Stimulated activated CD4-positive, alpha-beta T cell treated with anti-CD3 and anti-CD28 coated beads, Interleukin-1b, Interleukin-23, amount 100 ng/mL, for 24 hours (primary cell): ENCODE measurements at regions not wholly inside any gene's neighbourhood (a gene's known extent, or its start where the extent isn't known, plus 50 kb on each side); places are given as distances from the start of the nearest gene placed in this dataset.
"Not testable (repeated sequence)": the region's sequence is repeated elsewhere in the genome, so short reads cannot be mapped to it uniquely, and the experiment has no call there.

Experiments
- DNase-seq, 4 experiments: peaks; one replicate each; pipeline ENCODE4 v3.0.0-alpha.2; 2020; ENCODE audit warnings: low read depth in 4 of 4, low spot score in 1 of 4

DNA sequence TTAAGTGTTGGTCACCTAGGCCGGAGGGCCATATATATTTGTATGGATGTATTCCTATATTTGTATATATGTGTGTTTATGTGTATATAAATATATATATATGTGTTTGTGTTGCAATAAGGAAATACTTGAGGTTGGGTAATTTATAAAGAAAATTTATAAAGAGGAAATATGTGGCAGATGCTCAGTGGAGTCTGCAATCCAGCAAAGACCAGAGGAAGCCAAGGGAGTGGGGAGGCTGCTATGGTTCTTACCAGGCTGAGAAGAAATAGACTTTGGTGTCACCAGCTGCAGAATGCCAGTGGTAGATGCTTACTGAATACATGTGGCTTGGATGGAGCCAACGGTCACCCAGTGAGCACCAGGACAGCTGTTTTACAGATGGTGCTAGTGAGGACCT, 97.4 kb upstream of the ELOVL5 start:
- DNase-seq: no peak

DNA sequence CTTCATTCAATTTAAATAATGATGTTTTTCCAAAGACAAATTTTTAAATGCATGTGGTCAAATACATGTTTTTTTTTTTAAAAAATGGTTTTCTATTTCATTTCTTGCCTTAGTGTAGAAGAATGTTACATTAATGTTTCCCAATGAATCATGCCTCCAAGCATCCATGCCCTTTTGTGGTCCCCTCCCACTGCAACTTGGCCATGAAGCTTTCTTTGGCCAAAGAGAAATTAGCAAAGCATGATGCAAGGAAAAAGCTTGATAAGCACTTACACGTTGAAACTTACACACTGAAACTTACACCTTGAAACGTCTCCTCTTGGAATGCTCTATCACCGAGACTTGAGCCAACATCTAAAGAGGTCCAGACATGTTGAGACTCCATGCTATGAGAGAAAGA, 93.0 kb upstream of the ELOVL5 start:
- no peak for DNase-seq

DNA sequence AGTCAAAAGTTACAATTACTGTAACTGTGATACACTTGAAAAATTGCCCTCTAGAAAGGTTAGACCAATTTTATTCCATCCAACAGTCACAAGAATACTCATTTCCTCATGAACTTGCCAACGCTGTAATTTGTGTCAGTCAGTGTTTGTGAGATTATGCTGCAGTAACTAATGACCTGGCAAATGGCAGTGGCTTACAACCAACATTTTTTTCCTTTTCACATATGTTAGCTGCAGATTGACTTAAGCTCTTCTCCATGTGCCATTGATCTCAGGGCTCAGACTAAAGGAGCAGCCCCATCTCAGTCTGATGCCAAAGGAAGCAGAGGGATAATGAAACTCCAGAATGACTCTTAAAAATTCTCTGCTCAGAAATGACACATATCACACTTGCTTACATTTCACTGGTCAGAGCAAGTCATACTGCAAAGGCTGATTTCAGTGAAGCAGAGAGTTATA, 92.3 kb upstream of the ELOVL5 start:
- DNase-seq: no peak

- DNase-seq: no peak
These were observed 91.7 kb upstream of the ELOVL5 start for GRCh38 chr6:53440336-53440945.

- no peak for DNase-seq
These were observed 90.8 kb upstream of the ELOVL5 start for GRCh38 chr6:53439556-53439955.

- no peak for DNase-seq
These were observed 88.9 kb upstream of the ELOVL5 start for GRCh38 chr6:53437557-53438202.

- DNase-seq: no peak
These were observed 88.0 kb upstream of the ELOVL5 start for GRCh38 chr6:53436526-53437303.

DNA sequence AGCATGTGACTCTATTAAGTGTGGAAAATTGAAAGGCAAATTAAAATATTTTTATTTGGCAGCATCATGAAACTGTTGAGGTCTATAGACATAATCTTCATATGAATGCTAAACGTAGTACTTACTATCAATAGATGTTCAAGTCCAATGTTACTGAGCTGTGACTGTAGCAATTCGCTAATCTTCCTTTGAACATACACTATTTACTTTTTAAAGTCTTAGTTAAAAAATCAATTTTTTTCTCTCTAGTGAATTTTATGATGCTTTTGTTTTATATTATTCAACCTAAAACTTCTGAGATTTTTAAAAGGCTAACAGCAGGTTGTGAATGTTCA, 85.2 kb upstream of the ELOVL5 start:
- DNase-seq: no peak

GRCh38 chr6:53433261-53433950, 84.7 kb upstream of the ELOVL5 start:
- no peak for DNase-seq

DNA sequence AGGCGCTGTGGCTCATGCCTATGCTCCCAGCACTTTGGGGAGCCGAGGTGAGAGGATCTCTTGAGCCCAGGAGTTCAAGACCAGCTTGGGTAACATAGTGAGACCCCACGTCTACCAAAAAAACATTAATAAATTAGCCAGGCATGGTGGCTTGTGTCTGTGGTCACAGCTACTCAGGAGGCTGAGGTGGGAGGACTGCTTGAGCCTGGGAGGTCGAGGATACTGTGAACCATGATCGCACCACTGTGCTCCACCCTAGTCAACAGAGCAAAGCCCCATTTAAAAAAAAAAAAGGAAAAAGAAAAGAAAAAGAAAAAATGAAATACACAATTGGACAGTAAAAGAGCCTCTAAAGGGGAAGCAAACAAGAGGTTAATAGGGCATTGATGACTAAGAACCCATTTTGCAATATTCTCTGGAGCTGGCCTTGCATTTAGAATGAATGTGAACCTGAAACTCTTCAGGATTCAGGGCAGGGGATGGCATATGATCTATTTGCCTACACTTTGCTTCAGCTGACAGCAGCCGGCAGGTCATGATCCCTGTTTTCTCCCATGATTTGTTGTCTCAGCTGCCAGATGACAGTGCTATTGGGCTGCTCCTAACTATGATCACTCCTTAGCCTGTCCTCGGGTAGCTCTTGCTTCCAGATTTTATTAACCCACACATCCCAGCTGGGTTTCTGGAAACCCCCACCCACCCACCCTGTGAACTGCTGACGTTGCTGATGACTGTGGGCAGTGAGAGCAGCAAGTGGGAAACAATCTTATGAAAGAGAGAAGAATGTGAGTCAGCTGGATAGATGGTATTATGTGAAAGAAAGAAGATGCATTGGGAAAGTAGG, 83.8 kb upstream of the ELOVL5 start:
- no peak for DNase-seq

- DNase-seq: no peak
These were observed 83.0 kb upstream of the ELOVL5 start for GRCh38 chr6:53431704-53432103.

DNA sequence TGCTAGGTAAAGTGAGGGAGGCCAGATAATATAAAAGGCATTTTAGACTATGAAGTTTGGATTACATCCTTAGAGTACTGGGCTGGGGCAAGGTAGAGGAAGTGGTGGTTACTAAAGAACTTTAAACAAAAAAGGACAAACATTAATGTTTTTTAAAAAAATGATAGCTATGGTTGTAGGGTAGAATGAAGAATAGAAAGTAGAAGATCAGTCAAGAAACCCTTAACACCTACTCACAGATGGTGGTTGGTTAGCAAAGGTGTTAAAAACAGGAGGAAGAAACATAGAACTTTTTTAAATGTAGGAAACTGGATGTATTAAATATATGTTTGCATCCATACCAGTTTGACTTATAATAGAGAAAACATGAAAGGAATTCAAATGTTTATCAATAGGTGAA, 80.7 kb upstream of the ELOVL5 start:
- DNase-seq: no peak

DNA sequence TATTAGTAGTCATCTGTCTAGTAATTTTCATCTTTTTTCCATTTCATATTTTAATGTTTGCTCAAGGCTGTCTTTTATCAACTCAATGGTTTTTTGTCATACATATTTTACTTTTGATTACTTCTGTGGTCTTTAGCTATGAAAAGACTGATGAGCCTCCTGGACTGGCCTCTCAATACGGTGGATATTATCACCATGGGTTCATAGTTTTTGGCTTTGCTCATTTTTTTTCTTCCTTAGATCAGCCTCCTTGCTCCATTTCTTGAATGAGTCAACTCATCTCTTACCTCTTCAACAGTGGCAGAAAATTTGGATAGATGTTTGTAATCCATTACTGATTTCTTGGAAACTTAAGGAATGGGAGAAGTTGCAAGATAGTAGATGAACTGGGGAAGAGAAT, 80.1 kb upstream of the ELOVL5 start:
- DNase-seq: no peak

DNA sequence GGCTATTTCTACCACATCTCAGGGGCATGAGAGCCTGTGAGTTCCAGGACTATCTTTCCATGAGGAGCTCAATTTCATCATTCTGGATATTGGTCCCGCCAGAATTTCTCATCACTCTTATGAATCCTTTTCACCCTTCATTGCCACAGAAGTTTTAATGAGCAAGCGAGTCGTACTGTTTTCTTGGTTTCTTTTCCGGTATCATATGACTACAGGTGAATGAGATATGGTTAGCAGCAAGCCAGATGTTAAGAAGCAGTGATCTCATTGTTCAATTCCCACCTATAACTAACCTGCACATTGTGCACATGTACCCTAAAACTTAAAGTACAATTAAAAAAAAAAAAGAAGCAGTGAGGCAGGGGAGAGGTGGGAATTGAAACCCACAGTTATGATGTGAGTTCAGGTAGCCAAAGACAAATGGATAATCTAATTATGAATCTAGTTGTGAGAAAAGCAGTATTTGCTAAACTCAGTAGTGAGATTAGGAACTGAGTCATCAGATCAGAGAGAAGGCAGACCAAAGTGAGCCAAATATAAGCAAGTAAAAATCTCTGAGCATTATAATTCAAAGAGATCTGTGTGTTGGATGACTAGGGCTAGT, 78.0 kb upstream of the ELOVL5 start:
- DNase-seq: no peak

GRCh38 chr6:53426117-53426516, 77.4 kb upstream of the ELOVL5 start:
- DNase-seq: no peak

DNA sequence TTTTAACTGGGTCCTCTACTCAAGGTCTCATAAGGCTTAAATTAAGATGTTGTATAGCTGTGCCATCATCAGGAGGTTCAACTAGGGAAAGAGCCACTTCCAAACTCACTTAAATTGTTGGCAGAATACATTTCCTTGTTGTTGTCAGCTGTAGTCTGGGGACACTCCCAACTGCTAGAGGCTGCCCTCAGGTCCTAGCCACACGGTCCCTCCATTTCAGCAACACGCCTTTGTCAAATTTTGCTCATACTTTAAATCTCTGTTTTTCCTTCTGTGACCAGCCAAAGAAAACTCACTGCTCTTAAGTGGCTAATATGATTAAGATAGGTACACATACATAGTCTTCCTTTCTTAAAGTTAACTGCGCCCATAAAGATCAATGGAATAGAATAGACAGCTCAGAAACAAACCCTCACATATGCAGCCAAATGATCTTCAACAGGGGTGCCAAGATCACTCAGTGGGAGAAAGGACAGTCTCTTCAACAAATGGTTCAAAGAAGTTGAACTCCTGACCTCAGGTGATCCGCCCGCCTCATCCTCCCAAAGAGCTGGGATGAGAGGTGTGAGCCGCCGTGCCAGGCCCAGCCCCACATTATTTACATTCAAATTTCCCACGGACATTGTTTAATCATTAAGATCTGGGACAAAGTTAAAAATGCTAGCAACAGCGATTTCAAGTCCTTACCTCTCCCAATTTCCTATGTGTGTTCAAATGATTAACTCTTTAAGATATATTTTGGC, 76.4 kb upstream of the ELOVL5 start:
- DNase-seq: no peak

- no peak for DNase-seq
These were observed 75.5 kb upstream of the ELOVL5 start for GRCh38 chr6:53424300-53424699.

- not testable (repeated sequence) for DNase-seq
These were observed 74.8 kb upstream of the ELOVL5 start for GRCh38 chr6:53423560-53423959.

- DNase-seq: no peak
These were observed 70.3 kb upstream of the ELOVL5 start for GRCh38 chr6:53419026-53419425.

- no peak for DNase-seq
These were observed 69.5 kb upstream of the ELOVL5 start for GRCh38 chr6:53418288-53418687.
